ENCODE measurements at regions not wholly inside any gene's neighbourhood (a gene's known extent, or its start where the extent isn't known, plus 50 kb on each side); places are given as distances from the start of the nearest gene placed in this dataset.

DNA sequence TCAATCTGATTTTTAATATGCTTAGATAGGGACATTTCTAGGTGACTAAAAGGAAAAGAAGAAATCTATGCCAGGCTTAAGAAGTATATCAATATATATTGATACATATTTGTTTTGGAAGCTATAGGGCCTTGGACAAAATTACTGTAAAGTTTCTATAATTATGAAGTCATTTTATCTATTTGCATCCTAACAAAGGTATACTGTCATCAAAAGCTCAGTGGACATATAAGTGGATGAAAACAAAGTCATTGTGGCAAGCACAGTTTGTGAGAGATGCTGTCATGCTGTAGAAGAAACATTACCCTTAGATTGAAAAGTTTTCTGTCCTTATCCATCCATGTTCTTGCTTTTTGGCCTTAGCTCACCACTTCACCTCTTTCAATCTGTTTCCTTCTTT lies 140.3 kb upstream of the SPEF2 start:
- no peak for DNase-seq
- no peaks in the 10 kb centered on the region for H3K9me2 ChIP-seq (replicated peaks; ENCODE audit: insufficient read depth, low read length)
- no peak overlapping the region for H3K9ac ChIP-seq (ENCODE audit: low read length)
- H3K4me2 ChIP-seq (ENCODE audit: low read depth, low read length, poor library complexity, severe bottlenecking), result no peak overlapping the region
- no peak overlapping the region for H3K27ac ChIP-seq (ENCODE audit: low read length)
- no peaks in the 10 kb centered on the region for H3K27me3 ChIP-seq (ENCODE audit: low read length)
- H3K4me3 ChIP-seq (ENCODE audit: low read length), result no peak overlapping the region
- H3K9me3 ChIP-seq (ENCODE audit: low read length), result no peaks in the 10 kb centered on the region
- H4K20me1 ChIP-seq (ENCODE audit: insufficient read depth, low read depth, low read length), result no peaks in the 10 kb centered on the region
- peaks cover 6% of the 10 kb centered on the region for H3K4me1 ChIP-seq (ENCODE audit: low read length)
- no peak overlapping the region for H2AFZ ChIP-seq (ENCODE audit: low read length)
- no peaks in the 10 kb centered on the region for H3K36me3 ChIP-seq (ENCODE audit: insufficient read depth, low read length)
- no peaks in the 10 kb centered on the region for H3K79me2 ChIP-seq (ENCODE audit: low read length)

DNA sequence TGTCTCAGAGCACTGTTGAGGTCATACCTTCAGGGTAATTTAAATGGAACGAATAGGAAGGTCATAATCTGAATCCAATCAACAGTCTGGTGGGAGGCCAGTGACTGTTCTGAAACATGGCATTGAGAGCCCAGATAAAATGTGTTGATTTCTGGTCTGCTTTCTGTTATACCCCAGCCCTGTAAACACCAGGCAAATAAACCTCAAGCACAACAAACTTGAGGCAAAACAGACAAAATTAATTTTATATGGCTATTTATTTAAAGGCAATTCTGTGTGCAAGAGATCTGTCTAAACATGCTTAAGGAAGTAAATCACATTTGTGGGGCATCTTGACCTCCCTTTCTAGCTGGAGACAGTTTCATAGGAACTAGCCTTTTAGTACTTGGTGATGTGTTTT lies 140.9 kb upstream of the SPEF2 start:
- Histone ChIP-seq H3K9me3 (ENCODE audit: low read length) (no peaks in the 10 kb centered on the region), H3K4me3 (ENCODE audit: low read length) (no peak overlapping the region), H3K9ac (ENCODE audit: low read length) (no peak overlapping the region), H4K20me1 (ENCODE audit: insufficient read depth, low read depth, low read length) (no peaks in the 10 kb centered on the region), H3K9me2 (replicated peaks; ENCODE audit: insufficient read depth, low read length) (no peaks in the 10 kb centered on the region), H3K36me3 (ENCODE audit: insufficient read depth, low read length) (no peaks in the 10 kb centered on the region), H3K4me2 (ENCODE audit: low read depth, low read length, poor library complexity, severe bottlenecking) (no peak overlapping the region), H3K79me2 (ENCODE audit: low read length) (no peaks in the 10 kb centered on the region), H3K4me1 (ENCODE audit: low read length) (peaks cover 6% of the 10 kb centered on the region), H3K27ac (ENCODE audit: low read length) (no peak overlapping the region), H3K27me3 (ENCODE audit: low read length) (no peaks in the 10 kb centered on the region), H2AFZ (ENCODE audit: low read length) (no peak overlapping the region)
- no peak for DNase-seq

DNA sequence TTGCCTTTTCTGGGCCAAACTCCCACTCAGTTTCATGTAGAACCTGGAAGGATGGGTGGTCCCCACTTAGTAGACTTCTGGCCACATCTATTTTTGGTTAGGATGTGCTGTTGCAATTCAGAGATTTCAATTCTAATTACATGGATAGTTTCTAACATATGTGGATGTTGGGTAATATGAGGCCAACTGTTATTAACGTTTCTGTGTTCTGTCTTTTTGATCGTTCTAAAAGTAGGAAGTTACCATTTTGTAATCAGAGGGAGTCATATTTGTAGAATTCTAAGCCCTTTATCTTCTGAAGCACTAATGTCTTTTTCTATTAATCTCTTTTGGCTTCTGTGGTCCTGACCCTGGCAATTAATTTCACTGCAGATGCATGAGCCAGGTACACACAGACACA lies 141.6 kb upstream of the SPEF2 start:
- no peaks in the 10 kb centered on the region for H3K79me2 ChIP-seq (ENCODE audit: low read length)
- no peak overlapping the region for H3K9ac ChIP-seq (ENCODE audit: low read length)
- H3K36me3 ChIP-seq (ENCODE audit: insufficient read depth, low read length), result no peaks in the 10 kb centered on the region
- no peaks in the 10 kb centered on the region for H3K9me3 ChIP-seq (ENCODE audit: low read length)
- H3K27ac ChIP-seq (ENCODE audit: low read length), result no peak overlapping the region
- H4K20me1 ChIP-seq (ENCODE audit: insufficient read depth, low read depth, low read length), result no peaks in the 10 kb centered on the region
- H3K4me1 ChIP-seq (ENCODE audit: low read length), result peaks cover 6% of the 10 kb centered on the region
- no peak overlapping the region for H2AFZ ChIP-seq (ENCODE audit: low read length)
- no peaks in the 10 kb centered on the region for H3K27me3 ChIP-seq (ENCODE audit: low read length)
- no peak for DNase-seq
- no peak overlapping the region for H3K4me2 ChIP-seq (ENCODE audit: low read depth, low read length, poor library complexity, severe bottlenecking)
- no peaks in the 10 kb centered on the region for H3K9me2 ChIP-seq (replicated peaks; ENCODE audit: insufficient read depth, low read length)
- H3K4me3 ChIP-seq (ENCODE audit: low read length), result no peak overlapping the region

DNA sequence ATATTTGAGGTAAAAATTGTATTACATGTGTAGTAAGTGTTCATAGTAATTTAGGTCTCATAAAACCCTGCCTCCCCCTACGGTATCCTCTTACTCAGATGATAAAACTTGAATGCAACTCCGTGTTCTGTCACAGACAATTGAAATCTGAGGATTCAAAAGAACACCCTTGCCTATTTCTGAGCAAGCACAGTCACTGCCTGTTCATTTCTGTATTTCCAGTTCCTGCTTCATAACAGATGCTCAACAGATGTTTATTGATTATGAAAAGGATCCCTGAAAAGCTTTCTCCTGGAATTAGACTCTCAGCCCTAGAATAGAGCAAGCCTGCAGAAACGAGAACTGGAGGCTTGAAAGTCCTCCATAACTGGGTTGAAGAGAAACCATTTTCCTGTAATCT lies 144.1 kb upstream of the SPEF2 start:
- no peaks in the 10 kb centered on the region for H3K9me3 ChIP-seq (ENCODE audit: low read length)
- no peaks in the 10 kb centered on the region for H3K4me1 ChIP-seq (ENCODE audit: low read length)
- H3K4me2 ChIP-seq (ENCODE audit: low read depth, low read length, poor library complexity, severe bottlenecking), result no peak overlapping the region
- H3K9me2 ChIP-seq (replicated peaks; ENCODE audit: insufficient read depth, low read length), result no peaks in the 10 kb centered on the region
- H3K79me2 ChIP-seq (ENCODE audit: low read length), result no peaks in the 10 kb centered on the region
- H3K4me3 ChIP-seq (ENCODE audit: low read length), result no peak overlapping the region
- no peak for DNase-seq
- no peak overlapping the region for H3K9ac ChIP-seq (ENCODE audit: low read length)
- no peaks in the 10 kb centered on the region for H3K27me3 ChIP-seq (ENCODE audit: low read length)
- no peaks in the 10 kb centered on the region for H3K36me3 ChIP-seq (ENCODE audit: insufficient read depth, low read length)
- no peak overlapping the region for H3K27ac ChIP-seq (ENCODE audit: low read length)
- no peaks in the 10 kb centered on the region for H4K20me1 ChIP-seq (ENCODE audit: insufficient read depth, low read depth, low read length)
- H2AFZ ChIP-seq (ENCODE audit: low read length), result no peak overlapping the region

DNA sequence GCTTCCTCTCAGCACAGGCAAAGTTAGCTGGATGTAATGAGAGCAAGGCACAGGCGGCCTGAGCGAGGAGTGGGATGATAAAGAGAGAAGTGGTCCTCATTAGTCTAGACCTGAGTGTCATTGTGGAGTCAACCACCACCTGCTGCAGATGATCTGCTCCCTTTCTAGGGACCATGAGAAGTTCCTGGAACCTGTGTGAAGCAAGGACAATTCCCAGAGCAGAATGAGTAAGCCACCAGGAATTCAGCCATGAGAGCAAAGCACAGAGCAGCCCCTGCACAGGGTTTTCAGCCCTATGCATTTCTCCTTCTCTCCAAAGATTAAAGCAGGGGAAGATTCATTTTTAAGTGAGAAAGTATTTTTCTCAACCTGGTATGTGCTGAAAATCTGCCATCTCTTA lies 146.8 kb upstream of the SPEF2 start:
- H3K27me3 ChIP-seq (ENCODE audit: low read length), result no peaks in the 10 kb centered on the region
- H3K9ac ChIP-seq (ENCODE audit: low read length), result no peak overlapping the region
- no peaks in the 10 kb centered on the region for H4K20me1 ChIP-seq (ENCODE audit: insufficient read depth, low read depth, low read length)
- no peak overlapping the region for H3K27ac ChIP-seq (ENCODE audit: low read length)
- H3K9me3 ChIP-seq (ENCODE audit: low read length), result no peaks in the 10 kb centered on the region
- H3K9me2 ChIP-seq (replicated peaks; ENCODE audit: insufficient read depth, low read length), result no peaks in the 10 kb centered on the region
- H3K4me2 ChIP-seq (ENCODE audit: low read depth, low read length, poor library complexity, severe bottlenecking), result no peak overlapping the region
- DNase-seq, result no peak
- H3K4me3 ChIP-seq (ENCODE audit: low read length), result no peak overlapping the region
- no peaks in the 10 kb centered on the region for H3K79me2 ChIP-seq (ENCODE audit: low read length)
- H3K4me1 ChIP-seq (ENCODE audit: low read length), result no peaks in the 10 kb centered on the region
- no peak overlapping the region for H2AFZ ChIP-seq (ENCODE audit: low read length)
- H3K36me3 ChIP-seq (ENCODE audit: insufficient read depth, low read length), result no peaks in the 10 kb centered on the region

DNA sequence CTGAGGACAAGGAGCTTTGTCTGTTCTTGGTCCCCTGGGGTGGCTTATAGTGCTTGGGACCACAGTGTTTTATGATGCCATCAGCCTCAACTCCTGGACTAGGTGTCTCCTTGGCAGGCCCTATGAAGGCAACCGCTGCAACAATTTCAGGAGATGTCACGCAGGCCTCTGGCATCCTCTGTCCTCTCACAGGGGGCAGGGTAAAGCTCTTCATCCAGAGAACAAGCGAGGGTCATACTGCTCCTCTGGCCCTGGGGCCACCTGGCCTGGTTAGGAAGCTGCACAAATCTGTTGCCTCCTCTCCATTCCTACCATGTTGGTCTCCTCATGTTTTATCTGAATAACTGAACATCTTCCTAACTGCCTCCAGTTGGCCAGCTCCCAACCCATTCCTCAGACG lies 148.9 kb upstream of the SPEF2 start:
- no peak overlapping the region for H3K27ac ChIP-seq (ENCODE audit: low read length)
- no peaks in the 10 kb centered on the region for H4K20me1 ChIP-seq (ENCODE audit: insufficient read depth, low read depth, low read length)
- H3K9ac ChIP-seq (ENCODE audit: low read length), result no peak overlapping the region
- no peaks in the 10 kb centered on the region for H3K79me2 ChIP-seq (ENCODE audit: low read length)
- no peaks in the 10 kb centered on the region for H3K36me3 ChIP-seq (ENCODE audit: insufficient read depth, low read length)
- H3K4me3 ChIP-seq (ENCODE audit: low read length), result no peak overlapping the region
- no peak overlapping the region for H3K4me2 ChIP-seq (ENCODE audit: low read depth, low read length, poor library complexity, severe bottlenecking)
- no peaks in the 10 kb centered on the region for H3K4me1 ChIP-seq (ENCODE audit: low read length)
- no peaks in the 10 kb centered on the region for H3K9me2 ChIP-seq (replicated peaks; ENCODE audit: insufficient read depth, low read length)
- DNase-seq, result no peak
- H3K9me3 ChIP-seq (ENCODE audit: low read length), result no peaks in the 10 kb centered on the region
- H2AFZ ChIP-seq (ENCODE audit: low read length), result no peak overlapping the region
- no peaks in the 10 kb centered on the region for H3K27me3 ChIP-seq (ENCODE audit: low read length)

DNA sequence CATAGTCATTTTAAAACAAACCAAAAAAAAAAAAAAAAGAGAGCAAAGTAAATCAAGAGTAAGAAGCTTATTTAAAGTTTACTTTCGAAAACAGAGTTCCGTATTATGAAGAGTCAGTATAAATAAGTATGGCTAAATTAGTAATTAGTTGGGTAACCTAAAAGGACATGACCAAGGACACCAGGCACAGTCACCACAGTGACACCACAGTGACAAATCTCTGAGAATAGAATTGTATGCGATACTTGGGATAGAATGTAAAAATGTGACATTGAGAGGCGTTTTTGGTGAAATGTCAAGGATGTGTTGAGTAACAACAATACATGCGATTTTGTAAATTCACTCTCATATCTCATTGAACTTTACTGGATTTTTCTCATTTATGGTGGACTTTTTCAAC lies 150.9 kb upstream of the SPEF2 start:
- H3K4me1 ChIP-seq (ENCODE audit: low read length), result no peaks in the 10 kb centered on the region
- H4K20me1 ChIP-seq (ENCODE audit: insufficient read depth, low read depth, low read length), result no peaks in the 10 kb centered on the region
- no peak overlapping the region for H3K4me3 ChIP-seq (ENCODE audit: low read length)
- no peaks in the 10 kb centered on the region for H3K27me3 ChIP-seq (ENCODE audit: low read length)
- no peaks in the 10 kb centered on the region for H3K9me2 ChIP-seq (replicated peaks; ENCODE audit: insufficient read depth, low read length)
- no peaks in the 10 kb centered on the region for H3K9me3 ChIP-seq (ENCODE audit: low read length)
- no peaks in the 10 kb centered on the region for H3K36me3 ChIP-seq (ENCODE audit: insufficient read depth, low read length)
- no peak overlapping the region for H2AFZ ChIP-seq (ENCODE audit: low read length)
- no peak overlapping the region for H3K9ac ChIP-seq (ENCODE audit: low read length)
- no peak overlapping the region for H3K4me2 ChIP-seq (ENCODE audit: low read depth, low read length, poor library complexity, severe bottlenecking)
- DNase-seq, result no peak
- H3K27ac ChIP-seq (ENCODE audit: low read length), result no peak overlapping the region
- H3K79me2 ChIP-seq (ENCODE audit: low read length), result no peaks in the 10 kb centered on the region

DNA sequence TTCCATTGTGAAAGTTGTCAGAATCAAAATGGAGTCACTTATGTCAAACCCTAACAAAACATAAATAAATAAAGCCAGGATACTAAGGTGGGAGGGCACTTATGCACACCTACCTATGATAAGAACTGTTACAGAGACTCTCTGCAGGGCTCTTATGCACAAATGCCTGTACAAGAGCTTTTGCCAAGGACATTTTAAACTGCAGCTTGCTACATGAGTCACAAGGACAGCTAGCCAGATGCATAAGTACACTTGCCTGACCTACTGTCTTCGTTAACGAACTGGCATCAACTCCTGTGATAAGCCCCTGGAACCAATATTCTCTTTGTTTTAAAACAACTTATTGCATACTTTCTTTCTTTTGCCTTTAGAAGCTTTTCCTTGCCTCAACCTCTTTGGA lies 152.9 kb upstream of the SPEF2 start:
- H3K4me3 ChIP-seq (ENCODE audit: low read length), result no peak overlapping the region
- no peak overlapping the region for H3K4me2 ChIP-seq (ENCODE audit: low read depth, low read length, poor library complexity, severe bottlenecking)
- no peaks in the 10 kb centered on the region for H3K36me3 ChIP-seq (ENCODE audit: insufficient read depth, low read length)
- no peaks in the 10 kb centered on the region for H3K4me1 ChIP-seq (ENCODE audit: low read length)
- no peaks in the 10 kb centered on the region for H4K20me1 ChIP-seq (ENCODE audit: insufficient read depth, low read depth, low read length)
- no peaks in the 10 kb centered on the region for H3K9me2 ChIP-seq (replicated peaks; ENCODE audit: insufficient read depth, low read length)
- no peak for DNase-seq
- no peak overlapping the region for H3K27ac ChIP-seq (ENCODE audit: low read length)
- no peak overlapping the region for H3K9ac ChIP-seq (ENCODE audit: low read length)
- H2AFZ ChIP-seq (ENCODE audit: low read length), result no peak overlapping the region
- no peaks in the 10 kb centered on the region for H3K27me3 ChIP-seq (ENCODE audit: low read length)
- H3K79me2 ChIP-seq (ENCODE audit: low read length), result no peaks in the 10 kb centered on the region
- H3K9me3 ChIP-seq (ENCODE audit: low read length), result no peaks in the 10 kb centered on the region

DNA sequence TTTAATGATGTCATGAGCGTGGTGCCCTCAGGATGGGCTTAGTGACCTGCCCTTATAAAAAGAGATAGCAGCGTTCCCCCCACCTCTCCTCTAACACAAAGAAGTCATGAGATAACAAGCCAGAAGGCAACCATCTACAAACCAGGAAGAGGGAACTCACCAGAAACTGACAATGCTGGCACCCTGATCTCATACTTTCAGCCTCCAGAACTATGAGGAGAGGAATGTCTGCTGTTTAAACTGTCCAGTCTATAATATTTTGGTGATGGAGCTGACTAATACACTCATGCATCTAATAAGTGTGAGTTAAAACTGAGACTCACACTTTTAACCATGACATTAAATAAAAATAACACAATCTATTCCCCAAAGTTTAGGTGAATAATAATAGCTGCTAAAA lies 156.1 kb upstream of the SPEF2 start:
- Histone ChIP-seq H3K36me3 (ENCODE audit: insufficient read depth, low read length) (no peaks in the 10 kb centered on the region), H4K20me1 (ENCODE audit: insufficient read depth, low read depth, low read length) (no peaks in the 10 kb centered on the region), H3K9me2 (replicated peaks; ENCODE audit: insufficient read depth, low read length) (no peaks in the 10 kb centered on the region), H3K4me2 (ENCODE audit: low read depth, low read length, poor library complexity, severe bottlenecking) (no peak overlapping the region), H3K4me3 (ENCODE audit: low read length) (no peak overlapping the region), H3K9me3 (ENCODE audit: low read length) (no peaks in the 10 kb centered on the region), H3K79me2 (ENCODE audit: low read length) (no peaks in the 10 kb centered on the region), H3K27ac (ENCODE audit: low read length) (no peak overlapping the region), H3K9ac (ENCODE audit: low read length) (no peak overlapping the region), H2AFZ (ENCODE audit: low read length) (no peak overlapping the region), H3K4me1 (ENCODE audit: low read length) (no peaks in the 10 kb centered on the region), H3K27me3 (ENCODE audit: low read length) (no peaks in the 10 kb centered on the region)
- DNase-seq, result no peak

Measured in Karpas-422 (cell line).